HCT116 (cell line): ENCODE measurements at regions not wholly inside any gene's neighbourhood (a gene's known extent, or its start where the extent isn't known, plus 50 kb on each side); places are given as distances from the start of the nearest gene placed in this dataset.

Source experiments
- ELF1 ChIP-seq: IDR thresholded peaks from 2 replicates; pipeline ENCODE4 v1.6.1; 2012; ENCODE audit warnings: low read depth, borderline replicate concordance
- EZH2 ChIP-seq: fragments of 200-600 bp; sonication (generic); IDR thresholded peaks from 2 replicates; pipeline ENCODE4 v1.6.1; 2017; ENCODE audit warnings: antibody characterized with exemption, mixed run types
- EZH2phosphoT487 ChIP-seq: fragments of 200-600 bp; IDR thresholded peaks from 2 replicates; pipeline ENCODE4 v1.6.1; 2018; ENCODE audit warnings: antibody characterized with exemption, borderline replicate concordance
- POLR2AphosphoS5 ChIP-seq: IDR thresholded peaks from 2 replicates; pipeline ENCODE4 v1.6.1; 2011; ENCODE audit warnings: mild to moderate bottlenecking, low read depth, low read length, moderate library complexity
- SIN3A ChIP-seq: IDR thresholded peaks from 2 replicates; pipeline ENCODE4 v1.6.1; 2012; ENCODE audit warnings: low read depth
- SP1 ChIP-seq: IDR thresholded peaks from 2 replicates; pipeline ENCODE4 v1.6.1; 2012; ENCODE audit warnings: low read depth
- ZNF274 ChIP-seq: fragments of 200-500 bp; sonication (Bioruptor generic); IDR thresholded peaks from 2 replicates; pipeline ENCODE4 v1.6.1; 2014; ENCODE audit warnings: mild to moderate bottlenecking, low read depth, low read length, inconsistent platforms
- TF ChIP-seq, protein P1 (sequence below), 3 experiments: fragments of 200-600 bp in 1 of 3; sonication (generic) in 1 of 3; IDR thresholded peaks in 2 of 3; conservative IDR thresholded peaks in 1 of 3; 2 replicates each; pipeline ENCODE4 v1.5.1; 2012 to 2017; ENCODE audit warnings: low read depth in 2 of 3, low read length in 2 of 3, antibody characterized with exemption in 1 of 3, borderline replicate concordance in 1 of 3, control low read depth in 1 of 3, mild to moderate bottlenecking in 1 of 3, mixed read lengths in 1 of 3, mixed run types in 1 of 3, moderate library complexity in 1 of 3; ENCODE audit not compliant: insufficient read depth in 1 of 3
- TF ChIP-seq, protein P2 (sequence below): IDR thresholded peaks from 2 replicates; pipeline ENCODE4 v1.6.1; 2012

DNA sequence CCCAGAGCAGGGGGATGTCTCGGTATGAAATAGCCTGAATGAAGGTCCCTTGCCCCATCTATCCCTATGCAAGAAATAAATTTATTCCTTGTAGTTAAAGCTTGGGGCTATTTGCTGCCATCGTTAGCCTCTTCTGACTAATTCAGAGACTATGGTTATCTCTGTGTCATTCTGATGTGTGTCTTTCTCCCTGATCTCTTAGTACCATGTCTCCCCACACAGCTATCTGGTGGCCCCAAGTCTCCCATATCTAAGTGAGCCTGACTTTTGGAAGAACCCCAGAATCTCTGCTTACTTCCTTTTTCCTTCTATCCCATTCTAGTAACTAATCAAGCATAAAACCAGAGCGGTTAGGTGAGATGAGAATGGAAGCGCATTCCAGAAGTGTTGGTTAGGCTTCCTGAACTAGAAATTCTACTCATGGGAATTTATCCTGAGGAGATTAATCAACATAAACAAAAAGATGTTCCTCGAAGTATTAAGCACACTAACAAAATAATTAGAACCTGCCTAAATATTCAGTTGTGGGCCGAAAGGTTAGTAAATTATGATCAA lies 71.4 kb upstream of the BMAL1 start:
- TF ChIP-seq, protein P1, sequence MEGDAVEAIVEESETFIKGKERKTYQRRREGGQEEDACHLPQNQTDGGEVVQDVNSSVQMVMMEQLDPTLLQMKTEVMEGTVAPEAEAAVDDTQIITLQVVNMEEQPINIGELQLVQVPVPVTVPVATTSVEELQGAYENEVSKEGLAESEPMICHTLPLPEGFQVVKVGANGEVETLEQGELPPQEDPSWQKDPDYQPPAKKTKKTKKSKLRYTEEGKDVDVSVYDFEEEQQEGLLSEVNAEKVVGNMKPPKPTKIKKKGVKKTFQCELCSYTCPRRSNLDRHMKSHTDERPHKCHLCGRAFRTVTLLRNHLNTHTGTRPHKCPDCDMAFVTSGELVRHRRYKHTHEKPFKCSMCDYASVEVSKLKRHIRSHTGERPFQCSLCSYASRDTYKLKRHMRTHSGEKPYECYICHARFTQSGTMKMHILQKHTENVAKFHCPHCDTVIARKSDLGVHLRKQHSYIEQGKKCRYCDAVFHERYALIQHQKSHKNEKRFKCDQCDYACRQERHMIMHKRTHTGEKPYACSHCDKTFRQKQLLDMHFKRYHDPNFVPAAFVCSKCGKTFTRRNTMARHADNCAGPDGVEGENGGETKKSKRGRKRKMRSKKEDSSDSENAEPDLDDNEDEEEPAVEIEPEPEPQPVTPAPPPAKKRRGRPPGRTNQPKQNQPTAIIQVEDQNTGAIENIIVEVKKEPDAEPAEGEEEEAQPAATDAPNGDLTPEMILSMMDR (IDR thresholded peaks at IDR 0.05 in 2 of 3, conservative IDR thresholded peaks at IDR 0.05 in 1 of 3; ENCODE audit: borderline replicate concordance in 1 of 3, insufficient read depth in 1 of 3, low read depth in 2 of 3, low read length in 2 of 3) = no peak
- no peak for TF ChIP-seq SP1
- no peak for TF ChIP-seq ZNF274
- no peak for TF ChIP-seq POLR2AphosphoS5
- TF ChIP-seq, protein P2, sequence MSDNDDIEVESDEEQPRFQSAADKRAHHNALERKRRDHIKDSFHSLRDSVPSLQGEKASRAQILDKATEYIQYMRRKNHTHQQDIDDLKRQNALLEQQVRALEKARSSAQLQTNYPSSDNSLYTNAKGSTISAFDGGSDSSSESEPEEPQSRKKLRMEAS = no peak
- TF ChIP-seq EZH2phosphoT487 = no peak
- TF ChIP-seq ELF1 = no peak
- TF ChIP-seq SIN3A = no peak
- TF ChIP-seq EZH2 = no peak
